Activated CD4-positive, alpha-beta memory T cell treated with anti-CD3 and anti-CD28 coated beads, Interleukin-2, amount 10 ng/mL, durations not matched to agents 7 days and 5 days (primary cell): ENCODE measurements at regions not wholly inside any gene's neighbourhood (a gene's known extent, or its start where the extent isn't known, plus 50 kb on each side); places are given as distances from the start of the nearest gene placed in this dataset.

ENCODE experiments used
- CTCF ChIA-PET: fragments of 350-600 bp; sonication (Branson Sonifier 250); formaldehyde crosslinking; loops from one replicate; lab custom pipeline; 2021; ENCODE audit warnings: antibody characterized with exemption, inconsistent platforms; lab: Charles Lee
- POLR2A ChIA-PET: fragments of 350-600 bp; sonication (Branson Sonifier 250); formaldehyde crosslinking; loops from one replicate; lab custom pipeline; 2021; ENCODE audit warnings: antibody characterized with exemption; lab: Charles Lee
- DNase-seq: peaks from one replicate; pipeline ENCODE4 v3.0.0-alpha.2; 2020
- H3K27ac Mint-ChIP-seq: one replicate; pipeline ENCODE4 v1.8.0; 2021; ENCODE audit warnings: mild to moderate bottlenecking, mixed read lengths
- H3K27me3 Mint-ChIP-seq: one replicate; pipeline ENCODE4 v1.8.0; 2021; ENCODE audit warnings: mixed read lengths
- H3K36me3 Mint-ChIP-seq: one replicate; pipeline ENCODE4 v1.8.0; 2021; ENCODE audit warnings: low read depth, mixed read lengths
- H3K4me1 Mint-ChIP-seq: one replicate; pipeline ENCODE4 v1.8.0; 2021; ENCODE audit warnings: mixed read lengths
- H3K4me3 Mint-ChIP-seq: one replicate; pipeline ENCODE4 v1.8.0; 2021; ENCODE audit warnings: mild to moderate bottlenecking, mixed read lengths
- H3K9me3 Mint-ChIP-seq: one replicate; pipeline ENCODE4 v1.8.0; 2021; ENCODE audit warnings: mixed read lengths

GRCh38 chr4:3661989-3662388 lies 104.2 kb upstream of the ADRA2C start:
- POLR2A ChIA-PET, result no interaction called here
- CTCF ChIA-PET, result no interaction called here
- no peak for DNase-seq
- Mint-ChIP-seq H3K27ac (no peak overlapping the region), H3K27me3 (no peaks in the 10 kb centered on the region), H3K9me3 (no peaks in the 10 kb centered on the region), H3K36me3 (no peaks in the 10 kb centered on the region), H3K4me1 (no peaks in the 10 kb centered on the region), H3K4me3 (no peak overlapping the region)

GRCh38 chr4:3660928-3661515 lies 105.2 kb upstream of the ADRA2C start:
- DNase-seq, result no peak
- no peaks in the 10 kb centered on the region for H3K4me1 Mint-ChIP-seq
- CTCF ChIA-PET, result no interaction called here
- no peak overlapping the region for H3K4me3 Mint-ChIP-seq
- H3K27me3 Mint-ChIP-seq, result no peaks in the 10 kb centered on the region
- H3K27ac Mint-ChIP-seq, result no peak overlapping the region
- H3K36me3 Mint-ChIP-seq, result no peaks in the 10 kb centered on the region
- H3K9me3 Mint-ChIP-seq, result no peaks in the 10 kb centered on the region
- POLR2A ChIA-PET, result no interaction called here

- DNase-seq, result no peak
- Mint-ChIP-seq H3K4me1 (no peaks in the 10 kb centered on the region), H3K27ac (no peak overlapping the region), H3K36me3 (no peaks in the 10 kb centered on the region), H3K9me3 (no peaks in the 10 kb centered on the region), H3K4me3 (no peak overlapping the region), H3K27me3 (no peaks in the 10 kb centered on the region)
- ChIA-PET CTCF (no interaction called here), POLR2A (no interaction called here)
Observed at GRCh38 chr4:3660086-3660927, 105.9 kb upstream of the ADRA2C start.

- Mint-ChIP-seq H3K4me1 (no peaks in the 10 kb centered on the region), H3K9me3 (no peaks in the 10 kb centered on the region), H3K4me3 (no peak overlapping the region), H3K27me3 (no peaks in the 10 kb centered on the region), H3K36me3 (no peaks in the 10 kb centered on the region), H3K27ac (no peak overlapping the region)
- DNase-seq, result no peak
- CTCF ChIA-PET, result no interaction called here
- POLR2A ChIA-PET, result no interaction called here
Observed at GRCh38 chr4:3659131-3659530, 107.1 kb upstream of the ADRA2C start.

GRCh38 chr4:3658530-3658913 lies 107.7 kb upstream of the ADRA2C start:
- no peak for DNase-seq
- POLR2A ChIA-PET, result no interaction called here
- H3K27me3 Mint-ChIP-seq, result no peaks in the 10 kb centered on the region
- H3K9me3 Mint-ChIP-seq, result no peaks in the 10 kb centered on the region
- no peak overlapping the region for H3K27ac Mint-ChIP-seq
- no peaks in the 10 kb centered on the region for H3K4me1 Mint-ChIP-seq
- CTCF ChIA-PET, result no interaction called here
- no peaks in the 10 kb centered on the region for H3K36me3 Mint-ChIP-seq
- no peak overlapping the region for H3K4me3 Mint-ChIP-seq

GRCh38 chr4:3657902-3658529 lies 108.2 kb upstream of the ADRA2C start:
- H3K9me3 Mint-ChIP-seq, result no peaks in the 10 kb centered on the region
- H3K36me3 Mint-ChIP-seq, result no peaks in the 10 kb centered on the region
- no peaks in the 10 kb centered on the region for H3K27me3 Mint-ChIP-seq
- no peak for DNase-seq
- no peaks in the 10 kb centered on the region for H3K4me1 Mint-ChIP-seq
- ChIA-PET POLR2A (no interaction called here), CTCF (no interaction called here)
- H3K4me3 Mint-ChIP-seq, result no peak overlapping the region
- no peak overlapping the region for H3K27ac Mint-ChIP-seq

GRCh38 chr4:3656416-3657356 lies 109.5 kb upstream of the ADRA2C start:
- H3K27me3 Mint-ChIP-seq, result no peaks in the 10 kb centered on the region
- no peaks in the 10 kb centered on the region for H3K4me1 Mint-ChIP-seq
- H3K4me3 Mint-ChIP-seq, result no peak overlapping the region
- no peak for DNase-seq
- H3K36me3 Mint-ChIP-seq, result no peaks in the 10 kb centered on the region
- ChIA-PET POLR2A (no interaction called here), CTCF (no interaction called here)
- H3K9me3 Mint-ChIP-seq, result no peaks in the 10 kb centered on the region
- no peak overlapping the region for H3K27ac Mint-ChIP-seq

GRCh38 chr4:3655963-3656362 lies 110.2 kb upstream of the ADRA2C start:
- DNase-seq, result no peak
- POLR2A ChIA-PET, result no interaction called here
- H3K36me3 Mint-ChIP-seq, result no peaks in the 10 kb centered on the region

GRCh38 chr4:3655485-3655884 lies 110.7 kb upstream of the ADRA2C start:
- Mint-ChIP-seq H3K27me3 (no peaks in the 10 kb centered on the region), H3K4me3 (no peak overlapping the region)

More at GRCh38 chr4:3655963-3656362, 110.2 kb upstream of the ADRA2C start:
- H3K9me3 Mint-ChIP-seq, result no peaks in the 10 kb centered on the region
- CTCF ChIA-PET, result no interaction called here
- no peaks in the 10 kb centered on the region for H3K27me3 Mint-ChIP-seq
- no peak overlapping the region for H3K27ac Mint-ChIP-seq
- no peaks in the 10 kb centered on the region for H3K4me1 Mint-ChIP-seq
- no peak overlapping the region for H3K4me3 Mint-ChIP-seq

GRCh38 chr4:3654036-3654807 lies 112.0 kb upstream of the ADRA2C start:
- CTCF ChIA-PET, result no interaction called here
- no peak for DNase-seq
- Mint-ChIP-seq H3K27me3 (no peaks in the 10 kb centered on the region), H3K4me1 (no peaks in the 10 kb centered on the region), H3K27ac (no peak overlapping the region), H3K9me3 (no peaks in the 10 kb centered on the region), H3K36me3 (no peaks in the 10 kb centered on the region), H3K4me3 (no peak overlapping the region)
- POLR2A ChIA-PET, result no interaction called here

More at GRCh38 chr4:3655485-3655884, 110.7 kb upstream of the ADRA2C start:
- ChIA-PET POLR2A (no interaction called here), CTCF (no interaction called here)
- no peaks in the 10 kb centered on the region for H3K4me1 Mint-ChIP-seq
- no peak overlapping the region for H3K27ac Mint-ChIP-seq
- no peaks in the 10 kb centered on the region for H3K9me3 Mint-ChIP-seq
- no peak for DNase-seq
- H3K36me3 Mint-ChIP-seq, result no peaks in the 10 kb centered on the region

GRCh38 chr4:3652586-3652985 lies 113.6 kb upstream of the ADRA2C start:
- Mint-ChIP-seq H3K4me1 (no peaks in the 10 kb centered on the region), H3K27me3 (no peaks in the 10 kb centered on the region), H3K36me3 (no peaks in the 10 kb centered on the region), H3K27ac (no peak overlapping the region), H3K9me3 (no peaks in the 10 kb centered on the region), H3K4me3 (no peak overlapping the region)
- ChIA-PET POLR2A (no interaction called here), CTCF (no interaction called here)
- no peak for DNase-seq

GRCh38 chr4:3651267-3651845 lies 114.8 kb upstream of the ADRA2C start:
- CTCF ChIA-PET, result no interaction called here
- H3K36me3 Mint-ChIP-seq, result no peaks in the 10 kb centered on the region
- no peak overlapping the region for H3K27ac Mint-ChIP-seq

More at GRCh38 chr4:3651267-3651845, 114.8 kb upstream of the ADRA2C start:
- Mint-ChIP-seq H3K4me3 (no peak overlapping the region), H3K27me3 (no peaks in the 10 kb centered on the region), H3K9me3 (no peaks in the 10 kb centered on the region), H3K4me1 (no peaks in the 10 kb centered on the region)
- DNase-seq, result no peak
- POLR2A ChIA-PET, result no interaction called here
